Left lung (tissue), 4 donors: ENCODE measurements at regions not wholly inside any gene's neighbourhood (a gene's known extent, or its start where the extent isn't known, plus 50 kb on each side); places are given as distances from the start of the nearest gene placed in this dataset.

Source experiments
- ATAC-seq: fragments of 200-7000 bp; cut with Tn5 transposase; one replicate; pipeline ENCODE4 v1.9.1; 2020; ENCODE audit warnings: moderate library complexity
- DNase-seq, 4 donors: peaks; one replicate each; pipeline ENCODE4 v3.0.0-alpha.2; 2013 to 2020
- H3K27ac ChIP-seq, 2 donors: fragments of 200-600 bp; sonication (generic) in 1 of 2; one replicate each; pipeline versions ENCODE4 v1.5.0 to v1.8.0; 2020 to 2021
- H3K27me3 ChIP-seq, 2 donors: fragments of 200-600 bp; sonication (generic) in 1 of 2; one replicate each; pipeline versions ENCODE4 v1.5.0 to v1.8.0; 2020 to 2021
- H3K36me3 ChIP-seq, 2 donors: fragments of 200-600 bp; sonication (generic) in 1 of 2; one replicate each; pipeline versions ENCODE4 v1.5.0 to v1.8.0; 2020 to 2021
- H3K4me1 ChIP-seq, 2 donors: fragments of 200-600 bp; one replicate each; pipeline ENCODE4 v1.8.0; 2021
- H3K4me3 ChIP-seq, 2 donors: fragments of 200-600 bp; sonication (generic) in 1 of 2; one replicate each; pipeline versions ENCODE4 v1.5.0 to v1.8.0; 2020 to 2021; ENCODE audit warnings: mild to moderate bottlenecking in 1 of 2
- H3K9me3 ChIP-seq, 2 donors: fragments of 200-600 bp; sonication (generic) in 1 of 2; one replicate each; pipeline versions ENCODE4 v1.5.0 to v1.8.0; 2020 to 2021
- intact Hi-C, 2 donors: fragments of 100-400 bp; cut with DNase I; formaldehyde crosslinking; loops; one replicate each; pipeline versions ENCODE4 v1.11.2 to v1.14.2; 2022
- TF ChIP-seq, protein P1 (sequence below), 2 donors: fragments of 200-600 bp; sonication (generic) in 1 of 2; IDR thresholded peaks; one replicate each; pipeline versions ENCODE4 v1.5.0 to v1.8.0; 2021; ENCODE audit warnings: antibody characterized with exemption in 2 of 2
- donor health status: DM: no; HTN: yes; CAD: no.
- donor health status: DM: no; HTN: no; CAD: no.

DNA sequence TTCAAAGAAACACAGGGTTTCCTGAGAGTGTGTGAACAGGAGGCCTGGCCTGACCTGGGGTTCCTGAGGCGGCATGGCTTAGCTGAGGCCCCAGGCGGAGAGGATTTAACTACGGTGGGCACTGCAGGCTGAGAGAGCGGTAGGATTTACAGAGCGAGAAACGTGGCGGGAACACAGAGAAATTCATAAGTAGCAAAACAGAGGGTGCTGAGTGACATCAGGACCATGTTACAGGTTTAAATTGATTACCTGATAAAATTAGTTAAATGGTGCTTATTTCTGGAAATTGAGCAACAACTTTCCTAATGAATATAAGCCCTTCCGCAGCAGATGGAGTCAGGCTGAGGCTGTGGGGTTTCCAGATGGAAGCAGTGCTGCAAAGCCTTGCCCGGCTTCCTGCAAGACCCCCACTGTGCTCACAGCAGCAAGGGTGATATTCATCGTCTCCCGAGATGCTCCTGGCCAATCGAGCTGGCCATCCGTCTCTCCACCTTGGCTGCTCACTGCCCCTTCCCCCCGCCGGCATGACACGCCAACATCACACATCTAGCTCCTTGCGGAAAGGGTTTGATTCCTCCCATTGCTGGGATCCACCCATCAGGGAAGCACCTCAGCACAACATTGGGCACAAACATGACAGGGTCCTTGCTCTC, 69.4 kb upstream of the MORC3 start:
- intact Hi-C loops: no loop called here
- TF ChIP-seq, protein P1, sequence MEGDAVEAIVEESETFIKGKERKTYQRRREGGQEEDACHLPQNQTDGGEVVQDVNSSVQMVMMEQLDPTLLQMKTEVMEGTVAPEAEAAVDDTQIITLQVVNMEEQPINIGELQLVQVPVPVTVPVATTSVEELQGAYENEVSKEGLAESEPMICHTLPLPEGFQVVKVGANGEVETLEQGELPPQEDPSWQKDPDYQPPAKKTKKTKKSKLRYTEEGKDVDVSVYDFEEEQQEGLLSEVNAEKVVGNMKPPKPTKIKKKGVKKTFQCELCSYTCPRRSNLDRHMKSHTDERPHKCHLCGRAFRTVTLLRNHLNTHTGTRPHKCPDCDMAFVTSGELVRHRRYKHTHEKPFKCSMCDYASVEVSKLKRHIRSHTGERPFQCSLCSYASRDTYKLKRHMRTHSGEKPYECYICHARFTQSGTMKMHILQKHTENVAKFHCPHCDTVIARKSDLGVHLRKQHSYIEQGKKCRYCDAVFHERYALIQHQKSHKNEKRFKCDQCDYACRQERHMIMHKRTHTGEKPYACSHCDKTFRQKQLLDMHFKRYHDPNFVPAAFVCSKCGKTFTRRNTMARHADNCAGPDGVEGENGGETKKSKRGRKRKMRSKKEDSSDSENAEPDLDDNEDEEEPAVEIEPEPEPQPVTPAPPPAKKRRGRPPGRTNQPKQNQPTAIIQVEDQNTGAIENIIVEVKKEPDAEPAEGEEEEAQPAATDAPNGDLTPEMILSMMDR (IDR thresholded peaks at IDR 0.05): no peak
- Histone ChIP-seq H3K9me3 (no peaks in the 10 kb centered on the region), H3K27ac (no peak overlapping the region), H3K4me1 (no peaks in the 10 kb centered on the region), H3K27me3 (no peaks in the 10 kb centered on the region), H3K4me3 (no peak overlapping the region), H3K36me3 (peaks cover 0 to 95% of the 10 kb centered on the region in 2 donors)
- DNase-seq: no peak
- ATAC-seq: no peak

DNA sequence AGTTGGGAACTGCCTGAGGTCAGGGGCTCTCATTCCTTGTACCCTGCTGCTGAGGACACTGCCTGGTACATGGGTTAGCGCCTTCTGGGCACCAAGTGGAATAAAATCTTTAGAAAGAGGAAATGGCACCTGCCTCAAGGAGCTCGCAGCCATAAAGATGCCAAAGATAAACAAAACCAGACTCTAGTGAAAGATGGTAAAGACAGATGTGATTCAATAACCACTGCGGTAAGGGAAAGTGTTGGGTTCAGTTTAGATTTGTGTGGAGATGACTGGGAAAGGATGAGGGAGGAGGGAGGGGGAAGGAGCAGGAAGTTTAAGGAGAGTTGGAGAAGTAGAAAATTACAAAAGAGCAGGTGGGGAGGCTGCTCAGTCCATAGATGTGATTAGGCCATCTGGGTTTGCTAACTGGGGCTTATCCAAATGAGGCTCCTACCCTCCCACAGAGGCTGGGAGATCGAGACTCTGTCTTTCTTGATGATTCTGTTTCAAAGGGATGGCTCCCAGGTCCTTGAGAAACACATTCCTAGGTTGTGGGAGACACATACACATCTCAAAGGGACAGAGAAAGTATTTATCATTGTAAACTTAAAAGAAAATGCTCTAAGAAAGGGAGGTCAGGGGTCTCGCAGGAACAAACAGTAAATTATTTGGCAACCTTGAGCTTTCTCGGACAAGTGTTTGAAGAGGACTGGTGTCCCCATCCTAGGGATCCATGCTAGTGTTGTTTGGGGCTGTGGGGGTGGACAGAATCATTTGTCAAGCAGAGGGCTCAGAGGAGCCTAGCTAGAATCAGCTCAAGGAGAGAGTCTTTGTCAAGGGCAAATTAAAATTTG, 65.7 kb upstream of the MORC3 start:
- Histone ChIP-seq H3K4me1 (no peaks in the 10 kb centered on the region), H3K27ac (no peak overlapping the region), H3K36me3 (peaks cover 0 to 85% of the 10 kb centered on the region in 2 donors), H3K9me3 (no peaks in the 10 kb centered on the region), H3K4me3 (no peak overlapping the region), H3K27me3 (no peaks in the 10 kb centered on the region)
- intact Hi-C loops: no loop called here
- ATAC-seq (no peak), DNase-seq (no peak)
- TF ChIP-seq, protein P1 (IDR thresholded peaks at IDR 0.05): no peak

DNA sequence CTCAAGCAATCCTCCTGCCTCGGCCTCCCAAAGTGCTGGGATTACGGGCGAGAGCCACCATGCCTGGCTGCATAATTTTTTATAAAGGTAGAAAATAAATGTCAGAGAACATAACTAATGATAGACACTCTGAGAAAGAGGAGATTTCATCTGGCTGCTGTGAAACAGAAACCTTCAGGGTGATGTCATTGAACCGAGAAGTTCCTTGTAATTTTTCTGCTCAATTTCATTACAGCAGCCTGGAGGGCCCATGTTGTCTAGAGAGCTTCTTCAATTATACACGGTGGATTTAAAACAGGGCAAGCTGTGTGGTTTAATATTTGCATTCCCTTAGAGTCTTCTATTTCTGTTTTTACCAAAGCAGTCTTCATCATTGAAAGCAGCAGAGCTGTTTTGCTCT, 64.3 kb upstream of the MORC3 start:
- no peaks in the 10 kb centered on the region for H3K9me3 ChIP-seq
- intact Hi-C loops: no loop called here

DNA sequence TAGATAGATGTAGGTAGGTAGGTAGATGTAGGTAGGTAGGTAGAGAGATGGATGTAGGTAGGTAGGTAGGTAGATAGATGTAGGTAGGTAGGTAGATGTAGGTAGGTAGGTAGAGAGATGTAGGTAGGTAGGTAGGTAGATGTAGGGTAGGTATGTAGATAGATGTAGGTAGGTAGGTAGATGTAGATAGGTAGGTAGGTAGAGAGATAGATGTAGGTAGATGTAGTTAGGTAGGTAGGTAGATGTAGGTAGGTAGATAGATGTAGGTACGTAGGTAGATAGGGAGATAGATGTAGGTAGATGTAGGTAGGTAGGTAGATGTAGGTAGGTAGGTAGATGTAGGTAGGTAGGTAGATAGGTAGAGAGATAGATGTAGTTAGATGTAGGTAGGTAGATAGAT, 62.3 kb upstream of the MORC3 start:
- H3K9me3 ChIP-seq: no peaks in the 10 kb centered on the region
- intact Hi-C loops: no loop called here
- ATAC-seq (no peak), DNase-seq (no peak)
- H3K4me1 ChIP-seq: peaks cover 0 to 12% of the 10 kb centered on the region in 2 donors
- no peak overlapping the region for H3K4me3 ChIP-seq
- TF ChIP-seq, protein P1 (IDR thresholded peaks at IDR 0.05): no peak
- peaks cover 0 to 68% of the 10 kb centered on the region in 2 donors for H3K36me3 ChIP-seq
- no peaks in the 10 kb centered on the region for H3K27me3 ChIP-seq
- no peak overlapping the region for H3K27ac ChIP-seq

More for the DNA sequence above, 64.3 kb upstream of the MORC3 start:
- Histone ChIP-seq H3K36me3 (peaks cover 0 to 71% of the 10 kb centered on the region in 2 donors), H3K4me1 (peaks cover 0 to 9% of the 10 kb centered on the region in 2 donors), H3K4me3 (no peak overlapping the region), H3K27ac (no peak overlapping the region), H3K27me3 (no peaks in the 10 kb centered on the region)
- TF ChIP-seq, protein P1 (IDR thresholded peaks at IDR 0.05): no peak
- ATAC-seq (no peak), DNase-seq (no peak)
